ENCODE measurements at regions not wholly inside any gene's neighbourhood (a gene's known extent, or its start where the extent isn't known, plus 50 kb on each side); places are given as distances from the start of the nearest gene placed in this dataset.

DNA sequence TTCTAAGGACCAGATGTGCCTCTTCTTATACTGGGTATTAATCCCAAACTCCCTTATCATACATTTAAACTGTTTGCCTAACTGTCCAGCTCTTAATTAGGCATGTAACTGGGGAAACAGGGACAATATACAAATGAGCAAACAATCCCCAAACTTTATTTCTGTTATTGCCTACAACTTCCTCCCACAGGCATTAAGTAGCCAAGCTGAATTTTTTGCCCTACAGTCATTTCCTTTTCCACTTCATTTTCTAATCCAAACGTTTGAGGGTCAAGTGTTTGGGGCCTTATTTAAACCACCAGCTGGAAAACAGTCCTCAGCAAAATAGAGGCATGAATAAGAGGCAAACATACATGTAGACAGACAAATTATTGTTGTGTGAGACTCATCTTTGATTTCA, 77.4 kb upstream of the CCL2 start:
- H3K36me3 ChIP-seq = no peaks in the 10 kb centered on the region
- H3K4me3 ChIP-seq = no peak overlapping the region
- no peaks in the 10 kb centered on the region for H3K9me3 ChIP-seq
- no peaks in the 10 kb centered on the region for H3K27me3 ChIP-seq
- H3K4me1 ChIP-seq = peaks cover 0 to 33% of the 10 kb centered on the region in 2 donors
- ATAC-seq (peak; percentile 68), DNase-seq (peak in 1 of 4 donors; percentile 58)
- TF ChIP-seq, protein P1, sequence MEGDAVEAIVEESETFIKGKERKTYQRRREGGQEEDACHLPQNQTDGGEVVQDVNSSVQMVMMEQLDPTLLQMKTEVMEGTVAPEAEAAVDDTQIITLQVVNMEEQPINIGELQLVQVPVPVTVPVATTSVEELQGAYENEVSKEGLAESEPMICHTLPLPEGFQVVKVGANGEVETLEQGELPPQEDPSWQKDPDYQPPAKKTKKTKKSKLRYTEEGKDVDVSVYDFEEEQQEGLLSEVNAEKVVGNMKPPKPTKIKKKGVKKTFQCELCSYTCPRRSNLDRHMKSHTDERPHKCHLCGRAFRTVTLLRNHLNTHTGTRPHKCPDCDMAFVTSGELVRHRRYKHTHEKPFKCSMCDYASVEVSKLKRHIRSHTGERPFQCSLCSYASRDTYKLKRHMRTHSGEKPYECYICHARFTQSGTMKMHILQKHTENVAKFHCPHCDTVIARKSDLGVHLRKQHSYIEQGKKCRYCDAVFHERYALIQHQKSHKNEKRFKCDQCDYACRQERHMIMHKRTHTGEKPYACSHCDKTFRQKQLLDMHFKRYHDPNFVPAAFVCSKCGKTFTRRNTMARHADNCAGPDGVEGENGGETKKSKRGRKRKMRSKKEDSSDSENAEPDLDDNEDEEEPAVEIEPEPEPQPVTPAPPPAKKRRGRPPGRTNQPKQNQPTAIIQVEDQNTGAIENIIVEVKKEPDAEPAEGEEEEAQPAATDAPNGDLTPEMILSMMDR (IDR thresholded peaks at IDR 0.05) = no peak
- peak overlapping the region; percentile 41 to 53 for H3K27ac ChIP-seq
- intact Hi-C loops (cut with DNase I) = no loop called here

DNA sequence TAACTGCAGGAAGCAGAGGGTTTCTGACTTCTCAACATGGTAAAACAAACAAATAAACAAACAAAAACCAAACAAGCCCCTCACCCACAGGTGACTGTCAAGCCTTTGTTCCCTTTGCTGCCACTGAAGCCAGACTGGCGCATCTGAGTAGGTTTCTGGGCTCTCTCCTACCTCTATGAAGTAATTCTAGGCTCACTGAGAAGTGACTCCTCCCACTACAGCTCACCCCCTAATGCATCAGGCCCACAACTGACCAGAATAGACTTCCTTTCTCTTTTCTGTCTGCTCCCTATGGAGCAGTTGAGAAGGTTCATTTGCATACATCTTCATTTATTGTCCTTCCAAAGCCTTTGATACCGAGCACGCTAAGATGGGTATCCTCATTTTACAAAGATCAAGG, 77.0 kb upstream of the CCL2 start:
- TF ChIP-seq, protein P1 (IDR thresholded peaks at IDR 0.05) = no peak
- Histone ChIP-seq H3K4me1 (peaks cover 0 to 28% of the 10 kb centered on the region in 2 donors), H3K36me3 (no peaks in the 10 kb centered on the region), H3K27me3 (no peaks in the 10 kb centered on the region), H3K9me3 (no peaks in the 10 kb centered on the region), H3K4me3 (no peak overlapping the region), H3K27ac (peak overlapping the region in 1 of 2 donors; percentile 53)
- intact Hi-C loops (cut with DNase I) = no loop called here
- ATAC-seq = peak; percentile 57
- DNase-seq = no peak

DNA sequence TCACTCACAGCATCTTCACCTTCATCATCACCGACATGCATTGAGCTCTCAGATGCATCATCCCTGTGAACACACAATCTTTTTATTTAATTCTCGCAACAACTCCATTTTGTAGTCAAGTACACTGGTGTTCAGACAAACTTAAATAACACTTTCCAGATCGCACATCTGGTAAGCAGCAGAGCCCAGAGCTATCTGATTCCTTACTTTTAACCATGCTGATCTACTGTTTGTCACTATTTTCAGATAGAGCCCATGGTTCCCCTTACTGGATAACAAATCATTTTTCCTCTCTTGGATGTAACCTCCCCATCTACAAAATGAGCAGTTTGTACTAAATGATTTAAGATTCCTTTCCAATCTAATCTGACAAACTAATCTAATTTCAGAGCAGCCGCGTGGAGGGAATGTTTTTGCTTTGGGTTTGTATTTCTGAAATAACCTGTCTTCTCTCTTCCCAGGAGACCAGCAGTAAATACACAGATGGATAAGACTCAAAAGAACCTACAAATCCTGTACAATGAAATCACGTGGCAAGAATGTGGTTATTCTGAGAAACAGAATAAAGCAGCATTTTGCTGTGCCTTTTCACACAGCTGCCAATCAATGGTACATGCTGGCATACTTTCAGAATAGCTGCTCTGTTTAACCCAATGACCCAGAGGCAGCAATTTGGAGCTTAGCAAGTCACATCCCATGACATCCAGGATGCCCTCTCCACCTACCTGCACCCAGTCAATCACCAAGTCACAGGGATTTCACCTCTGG, 72.9 kb upstream of the CCL2 start:
- H3K36me3 ChIP-seq = no peaks in the 10 kb centered on the region
- intact Hi-C loops (cut with DNase I) = no loop called here
- H3K4me1 ChIP-seq = peaks cover 0 to 14% of the 10 kb centered on the region in 2 donors
- no peaks in the 10 kb centered on the region for H3K27me3 ChIP-seq
- H3K27ac ChIP-seq = no peak overlapping the region
- DNase-seq = no peak
- H3K4me3 ChIP-seq = no peak overlapping the region
- TF ChIP-seq, protein P1 (IDR thresholded peaks at IDR 0.05) = no peak
- ATAC-seq = no peak
- no peaks in the 10 kb centered on the region for H3K9me3 ChIP-seq

DNA sequence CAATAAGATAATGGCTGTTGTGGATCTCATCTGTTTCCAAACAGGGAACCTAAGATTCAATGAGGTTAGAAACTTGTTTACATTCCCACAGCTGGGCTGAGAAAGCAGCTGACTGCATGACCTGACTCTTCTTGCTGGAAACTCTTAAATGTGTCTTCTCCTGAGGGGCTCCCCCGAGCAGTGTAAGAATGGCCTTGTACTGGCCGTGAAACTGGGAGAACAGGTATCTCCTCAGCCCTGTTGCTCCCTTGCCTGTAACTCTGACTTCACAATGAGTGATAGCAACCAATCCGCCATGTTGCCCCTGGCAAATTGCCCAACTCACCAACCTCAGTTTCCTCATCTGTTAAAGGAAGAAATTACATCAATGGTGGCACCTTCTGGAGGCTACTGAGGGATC, 59.1 kb upstream of the CCL2 start:
- intact Hi-C loops (cut with DNase I) = loop anchor here (2.0 to 10.0 kb wide), 2 partner anchors 167 to 169 kb away; partner anchors contain the start of gene CCL1 (in 2 of the 2)
- H3K4me1 ChIP-seq = peaks cover 4 to 11% of the 10 kb centered on the region in 2 donors
- H3K27me3 ChIP-seq = no peaks in the 10 kb centered on the region
- H3K9me3 ChIP-seq = peaks cover 0 to 2% of the 10 kb centered on the region in 2 donors
- DNase-seq = no peak
- H3K36me3 ChIP-seq = no peaks in the 10 kb centered on the region
- no peak overlapping the region for H3K27ac ChIP-seq
- H3K4me3 ChIP-seq = no peak overlapping the region
- no peak for ATAC-seq
- TF ChIP-seq, protein P1 (IDR thresholded peaks at IDR 0.05) = no peak

DNA sequence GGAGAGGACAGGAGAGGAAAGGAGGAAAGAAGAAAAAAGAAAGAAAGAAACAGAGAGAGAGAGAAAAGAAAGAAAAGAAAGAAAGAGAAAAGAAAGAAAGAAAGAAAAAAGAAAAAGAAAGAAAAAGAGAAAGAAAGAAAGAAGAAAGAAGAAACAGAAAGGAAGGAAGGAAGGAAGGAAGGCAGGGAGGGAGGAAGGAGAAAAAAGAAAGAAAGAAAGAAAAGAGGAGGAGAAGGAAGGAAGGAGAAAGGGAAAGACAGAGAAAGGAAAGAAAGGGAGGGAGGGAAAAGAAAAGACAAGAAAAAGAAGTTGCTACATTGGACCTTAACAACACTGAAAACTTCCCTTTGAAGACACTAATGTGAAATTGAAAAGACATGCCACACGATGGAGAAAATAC, 56.6 kb upstream of the CCL2 start:
- no peak overlapping the region for H3K27ac ChIP-seq
- peaks cover 0 to 2% of the 10 kb centered on the region in 2 donors for H3K9me3 ChIP-seq
- DNase-seq = no peak
- H3K4me1 ChIP-seq = peaks cover 4 to 19% of the 10 kb centered on the region in 2 donors
- no peaks in the 10 kb centered on the region for H3K27me3 ChIP-seq
- ATAC-seq = no peak
- intact Hi-C loops (cut with DNase I) = loop anchor here in 1 of 2 donors (10.0 kb wide), 1 partner anchor 166 kb away; the partner anchor contains the start of gene CCL1
- no peaks in the 10 kb centered on the region for H3K36me3 ChIP-seq
- no peak overlapping the region for H3K4me3 ChIP-seq
- TF ChIP-seq, protein P1 (IDR thresholded peaks at IDR 0.05) = no peak

Data from left lung (tissue), 4 donors.